ENCODE measurements at regions not wholly inside any gene's neighbourhood (a gene's known extent, or its start where the extent isn't known, plus 50 kb on each side); places are given as distances from the start of the nearest gene placed in this dataset.

DNA sequence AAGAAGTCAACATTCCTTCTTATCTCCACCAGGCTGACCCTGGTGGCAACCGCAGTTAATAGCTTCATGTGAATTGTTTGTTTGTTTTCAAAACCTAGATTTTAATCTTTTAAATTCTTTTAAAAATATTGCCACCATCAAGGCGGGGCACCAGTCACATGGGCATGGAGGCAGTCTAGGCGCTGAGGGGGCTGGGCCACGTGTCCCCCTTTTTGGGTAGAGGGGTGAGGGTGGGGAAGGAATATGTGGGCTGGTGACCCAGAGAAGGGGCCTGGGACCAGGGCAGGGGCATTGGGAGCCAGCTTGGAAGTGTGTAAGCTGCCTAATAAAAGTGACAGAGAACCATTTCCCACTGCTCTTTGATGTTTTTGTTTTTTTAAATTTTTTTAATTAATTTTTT is 147.3 kb downstream of the GADD45G start:
- TF ChIP-seq CEBPB (IDR thresholded peaks at IDR 0.05): no peak
- TF ChIP-seq CREB1 (IDR thresholded peaks at IDR 0.05; ENCODE audit: low read depth): no peak
- no peak for TF ChIP-seq FOXM1 (IDR thresholded peaks at IDR 0.05; ENCODE audit: borderline replicate concordance, low read depth)
- TF ChIP-seq, protein P1, sequence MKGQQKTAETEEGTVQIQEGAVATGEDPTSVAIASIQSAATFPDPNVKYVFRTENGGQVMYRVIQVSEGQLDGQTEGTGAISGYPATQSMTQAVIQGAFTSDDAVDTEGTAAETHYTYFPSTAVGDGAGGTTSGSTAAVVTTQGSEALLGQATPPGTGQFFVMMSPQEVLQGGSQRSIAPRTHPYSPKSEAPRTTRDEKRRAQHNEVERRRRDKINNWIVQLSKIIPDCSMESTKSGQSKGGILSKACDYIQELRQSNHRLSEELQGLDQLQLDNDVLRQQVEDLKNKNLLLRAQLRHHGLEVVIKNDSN (IDR thresholded peaks at IDR 0.05): no peak
- TF ChIP-seq NFIC (IDR thresholded peaks at IDR 0.05): no peak
- no peak for TF ChIP-seq TEAD4 (IDR thresholded peaks at IDR 0.05)
- TF ChIP-seq RAD21 (IDR thresholded peaks at IDR 0.05; ENCODE audit: low read depth): no peak
- TF ChIP-seq, protein P2, sequence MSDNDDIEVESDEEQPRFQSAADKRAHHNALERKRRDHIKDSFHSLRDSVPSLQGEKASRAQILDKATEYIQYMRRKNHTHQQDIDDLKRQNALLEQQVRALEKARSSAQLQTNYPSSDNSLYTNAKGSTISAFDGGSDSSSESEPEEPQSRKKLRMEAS (IDR thresholded peaks at IDR 0.05): no peak
- TF ChIP-seq ZBTB7A (IDR thresholded peaks at IDR 0.05; ENCODE audit: low read depth): no peak
- TF ChIP-seq, protein P3, sequence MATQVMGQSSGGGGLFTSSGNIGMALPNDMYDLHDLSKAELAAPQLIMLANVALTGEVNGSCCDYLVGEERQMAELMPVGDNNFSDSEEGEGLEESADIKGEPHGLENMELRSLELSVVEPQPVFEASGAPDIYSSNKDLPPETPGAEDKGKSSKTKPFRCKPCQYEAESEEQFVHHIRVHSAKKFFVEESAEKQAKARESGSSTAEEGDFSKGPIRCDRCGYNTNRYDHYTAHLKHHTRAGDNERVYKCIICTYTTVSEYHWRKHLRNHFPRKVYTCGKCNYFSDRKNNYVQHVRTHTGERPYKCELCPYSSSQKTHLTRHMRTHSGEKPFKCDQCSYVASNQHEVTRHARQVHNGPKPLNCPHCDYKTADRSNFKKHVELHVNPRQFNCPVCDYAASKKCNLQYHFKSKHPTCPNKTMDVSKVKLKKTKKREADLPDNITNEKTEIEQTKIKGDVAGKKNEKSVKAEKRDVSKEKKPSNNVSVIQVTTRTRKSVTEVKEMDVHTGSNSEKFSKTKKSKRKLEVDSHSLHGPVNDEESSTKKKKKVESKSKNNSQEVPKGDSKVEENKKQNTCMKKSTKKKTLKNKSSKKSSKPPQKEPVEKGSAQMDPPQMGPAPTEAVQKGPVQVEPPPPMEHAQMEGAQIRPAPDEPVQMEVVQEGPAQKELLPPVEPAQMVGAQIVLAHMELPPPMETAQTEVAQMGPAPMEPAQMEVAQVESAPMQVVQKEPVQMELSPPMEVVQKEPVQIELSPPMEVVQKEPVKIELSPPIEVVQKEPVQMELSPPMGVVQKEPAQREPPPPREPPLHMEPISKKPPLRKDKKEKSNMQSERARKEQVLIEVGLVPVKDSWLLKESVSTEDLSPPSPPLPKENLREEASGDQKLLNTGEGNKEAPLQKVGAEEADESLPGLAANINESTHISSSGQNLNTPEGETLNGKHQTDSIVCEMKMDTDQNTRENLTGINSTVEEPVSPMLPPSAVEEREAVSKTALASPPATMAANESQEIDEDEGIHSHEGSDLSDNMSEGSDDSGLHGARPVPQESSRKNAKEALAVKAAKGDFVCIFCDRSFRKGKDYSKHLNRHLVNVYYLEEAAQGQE (IDR thresholded peaks at IDR 0.05; ENCODE audit: low read depth): no peak
- TF ChIP-seq EP300 (IDR thresholded peaks at IDR 0.05; ENCODE audit: borderline replicate concordance): no peak
- no peak for TF ChIP-seq EGR1 (IDR thresholded peaks at IDR 0.05)
- TF ChIP-seq TCF12 (IDR thresholded peaks at IDR 0.05; ENCODE audit: low read depth): no peak
- no peak for TF ChIP-seq TAF1 (IDR thresholded peaks at IDR 0.05; ENCODE audit: low read depth)
- no peak for TF ChIP-seq YY1 (IDR thresholded peaks at IDR 0.05; ENCODE audit: low read depth)

DNA sequence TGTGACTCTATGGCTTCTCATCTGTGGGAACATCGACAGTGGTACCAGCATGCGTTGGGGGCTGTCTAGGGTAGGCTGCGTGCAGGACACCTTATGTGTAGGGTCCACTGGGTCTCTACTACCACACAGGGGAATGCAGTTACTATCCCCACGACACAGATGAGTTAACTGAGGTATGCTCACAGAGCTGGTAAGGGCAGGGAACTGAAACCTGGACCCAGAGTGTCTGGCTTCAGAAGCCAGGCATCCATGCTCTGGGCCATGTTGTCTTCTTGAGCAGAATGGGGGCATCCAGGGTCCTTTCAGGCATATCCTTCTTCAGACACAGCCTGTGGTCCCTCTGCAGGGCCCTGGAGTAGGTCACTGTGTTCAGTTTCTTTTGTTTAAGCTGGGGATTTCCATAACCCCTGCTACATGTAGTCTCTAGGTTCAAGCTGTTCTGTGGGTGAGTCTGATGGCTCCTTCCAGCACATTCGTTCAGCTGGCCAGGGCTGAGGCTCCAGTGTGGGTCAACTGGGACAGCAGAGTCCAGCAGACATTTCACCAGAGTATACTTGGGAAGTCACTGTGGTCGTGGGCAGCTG is 148.8 kb downstream of the GADD45G start:
- TF ChIP-seq TAF1 (IDR thresholded peaks at IDR 0.05; ENCODE audit: low read depth) (no peak), ZBTB7A (IDR thresholded peaks at IDR 0.05; ENCODE audit: low read depth) (no peak), YY1 (IDR thresholded peaks at IDR 0.05; ENCODE audit: low read depth) (no peak)

DNA sequence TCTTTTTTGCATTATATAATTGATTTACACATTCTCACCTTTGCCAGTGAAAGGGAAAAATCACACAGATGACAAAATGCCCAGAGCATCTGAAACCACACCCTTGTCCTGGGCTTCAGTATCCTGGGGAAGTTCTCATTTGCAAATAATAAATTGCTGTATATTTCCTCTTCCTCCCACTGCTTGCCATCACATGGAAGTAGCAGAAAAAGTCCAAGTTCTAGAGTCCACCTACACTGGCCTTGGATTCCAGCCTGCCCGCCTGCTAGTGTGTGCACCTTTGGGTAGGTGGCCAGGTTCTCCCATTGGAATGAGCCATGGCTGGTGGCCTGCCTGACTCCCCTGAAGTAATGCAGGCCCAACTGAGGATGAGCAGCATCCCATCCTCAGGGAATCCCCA is 149.4 kb downstream of the GADD45G start:
- TF ChIP-seq TCF12 (IDR thresholded peaks at IDR 0.05; ENCODE audit: low read depth) (no peak), CREB1 (IDR thresholded peaks at IDR 0.05; ENCODE audit: low read depth) (no peak), EP300 (IDR thresholded peaks at IDR 0.05; ENCODE audit: borderline replicate concordance) (no peak), RAD21 (IDR thresholded peaks at IDR 0.05; ENCODE audit: low read depth) (no peak), ZBTB7A (IDR thresholded peaks at IDR 0.05; ENCODE audit: low read depth) (no peak), NFIC (IDR thresholded peaks at IDR 0.05) (no peak), TEAD4 (IDR thresholded peaks at IDR 0.05) (no peak), CEBPB (IDR thresholded peaks at IDR 0.05) (no peak), YY1 (IDR thresholded peaks at IDR 0.05; ENCODE audit: low read depth) (no peak), EGR1 (IDR thresholded peaks at IDR 0.05) (no peak), FOXM1 (IDR thresholded peaks at IDR 0.05; ENCODE audit: borderline replicate concordance, low read depth) (no peak), TAF1 (IDR thresholded peaks at IDR 0.05; ENCODE audit: low read depth) (no peak)
- TF ChIP-seq, protein P3 (IDR thresholded peaks at IDR 0.05; ENCODE audit: low read depth): no peak
- TF ChIP-seq, protein P2 (IDR thresholded peaks at IDR 0.05): no peak
- TF ChIP-seq, protein P1 (IDR thresholded peaks at IDR 0.05): no peak

DNA sequence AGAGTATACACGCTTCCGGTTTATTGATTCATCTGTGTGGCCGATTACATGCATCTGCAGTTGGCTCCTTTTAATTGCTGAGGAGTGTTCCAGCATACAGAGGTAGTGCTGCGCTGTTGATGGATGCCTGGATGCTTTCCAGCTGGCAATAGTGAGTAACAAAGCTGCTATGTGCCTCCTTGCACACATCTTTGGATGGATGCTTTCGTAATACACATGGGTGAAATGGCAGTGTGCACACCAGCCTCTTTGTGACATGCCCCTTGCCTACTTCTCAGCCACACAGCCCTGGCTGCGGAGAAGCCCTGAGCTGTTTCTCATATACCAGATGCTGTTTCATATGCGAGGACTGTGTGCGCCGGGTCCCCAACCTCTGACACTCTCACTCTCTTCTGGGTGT is 151.0 kb downstream of the GADD45G start:
- no peak for TF ChIP-seq TCF12 (IDR thresholded peaks at IDR 0.05; ENCODE audit: low read depth)
- no peak for TF ChIP-seq FOXM1 (IDR thresholded peaks at IDR 0.05; ENCODE audit: borderline replicate concordance, low read depth)

DNA sequence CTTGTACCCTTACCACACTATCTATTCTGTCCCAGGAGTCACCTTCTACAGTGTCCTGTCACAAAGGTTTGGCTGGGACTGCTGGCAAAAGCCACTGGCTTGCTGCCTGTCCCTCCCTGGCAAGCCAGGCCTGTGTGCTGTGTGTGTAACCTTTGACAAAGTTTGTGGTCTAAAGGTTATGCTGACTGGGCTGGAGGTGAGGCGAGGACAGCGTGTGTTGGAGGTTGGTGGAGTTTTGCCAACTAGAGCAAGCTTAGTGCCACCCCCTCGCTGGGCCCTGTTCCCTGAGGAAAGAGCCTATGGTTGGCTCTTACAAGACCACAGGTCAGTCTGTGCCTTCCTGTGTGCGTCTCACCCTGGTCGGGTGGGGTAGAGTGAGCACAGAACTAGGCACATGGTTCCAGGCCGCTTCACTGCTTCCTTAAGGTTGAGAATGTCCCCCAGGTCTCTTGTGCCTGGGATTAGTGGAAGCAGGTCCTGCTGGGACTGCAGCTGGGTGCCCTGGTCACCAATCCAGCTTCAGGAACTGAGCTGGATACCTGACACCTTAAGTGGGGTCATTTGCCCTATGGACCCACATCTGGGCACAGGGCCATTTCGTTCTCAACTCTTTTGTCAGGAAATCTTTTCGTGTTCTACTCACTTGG is 152.2 kb downstream of the GADD45G start:
- TF ChIP-seq FOXM1 (IDR thresholded peaks at IDR 0.05; ENCODE audit: borderline replicate concordance, low read depth) (no peak), EGR1 (IDR thresholded peaks at IDR 0.05) (no peak), TCF12 (IDR thresholded peaks at IDR 0.05; ENCODE audit: low read depth) (no peak), NFIC (IDR thresholded peaks at IDR 0.05) (peak; percentile 41; the same call in 1 of the 2 replicates)
- TF ChIP-seq, protein P2 (IDR thresholded peaks at IDR 0.05): no peak
- TF ChIP-seq, protein P1 (IDR thresholded peaks at IDR 0.05): no peak
